VCaP (cell line): ENCODE measurements at regions not wholly inside any gene's neighbourhood (a gene's known extent, or its start where the extent isn't known, plus 50 kb on each side); places are given as distances from the start of the nearest gene placed in this dataset.

ENCODE experiments used
- H3K27ac ChIP-seq: fragments of 450-650 bp; 2 replicates; pipeline ENCODE4 v1.5.1; 2017
- CTCF ChIP-seq: fragments of 450-650 bp; conservative IDR thresholded peaks from 2 replicates; pipeline ENCODE4 v1.5.1; 2017; ENCODE audit warnings: mild to moderate bottlenecking, moderate library complexity

- no peak for TF ChIP-seq CTCF
- H3K27ac ChIP-seq, result no peak overlapping the region
Observed at GRCh38 chr11:42201603-42202148, 742.2 kb upstream of the LRRC4C start.

- TF ChIP-seq CTCF, result no peak
- H3K27ac ChIP-seq, result no peak overlapping the region
Observed at GRCh38 chr11:42205518-42205917, 746.1 kb upstream of the LRRC4C start.

GRCh38 chr11:42225664-42226063, 766.2 kb upstream of the LRRC4C start:
- no peak overlapping the region for H3K27ac ChIP-seq

GRCh38 chr11:42232673-42233072, 773.2 kb upstream of the LRRC4C start:
- no peak overlapping the region for H3K27ac ChIP-seq
- no peak for TF ChIP-seq CTCF

More at GRCh38 chr11:42225664-42226063, 766.2 kb upstream of the LRRC4C start:
- TF ChIP-seq CTCF, result no peak

- no peak overlapping the region for H3K27ac ChIP-seq
- no peak for TF ChIP-seq CTCF
Observed at GRCh38 chr11:42234451-42234951, 775.0 kb upstream of the LRRC4C start.

- H3K27ac ChIP-seq, result no peak overlapping the region
- TF ChIP-seq CTCF, result no peak
Observed at GRCh38 chr11:42237701-42238235, 778.3 kb upstream of the LRRC4C start.

GRCh38 chr11:42239188-42239587, 779.7 kb upstream of the LRRC4C start:
- no peak overlapping the region for H3K27ac ChIP-seq
- TF ChIP-seq CTCF, result no peak
